Small intestine (tissue), 7 donors: ENCODE measurements at regions not wholly inside any gene's neighbourhood (a gene's known extent, or its start where the extent isn't known, plus 50 kb on each side); places are given as distances from the start of the nearest gene placed in this dataset.

Experiments
- DNase-seq, 2 donors: peaks; one replicate each; pipeline versions ENCODE4 v3.0.0 to v3.0.0-alpha.2; 2013
- FAIRE-seq: peaks from 2 replicates; lab custom pipeline; 2012; peaks lifted over from hg19 to GRCh38; lab: Jason Lieb, UNC
- H3K27ac ChIP-seq, 3 donors: one replicate each; pipeline ENCODE4 v1.5.1; 2013; ENCODE audit warnings: low read length in 2 of 3, mild to moderate bottlenecking in 2 of 3, control low read depth in 1 of 3, inconsistent platforms in 1 of 3, low read depth in 1 of 3, moderate library complexity in 1 of 3
- H3K27me3 ChIP-seq, 3 donors: one replicate each; pipeline ENCODE4 v1.6.1; 2013; ENCODE audit warnings: low read length in 3 of 3, inconsistent platforms in 1 of 3; ENCODE audit not compliant: control insufficient read depth in 3 of 3, insufficient read depth in 3 of 3
- H3K36me3 ChIP-seq, 3 donors: one replicate each; pipeline ENCODE4 v1.6.1; 2013; ENCODE audit warnings: low read length in 3 of 3, inconsistent platforms in 1 of 3, low read depth in 1 of 3, mild to moderate bottlenecking in 1 of 3, moderate library complexity in 1 of 3; ENCODE audit not compliant: control insufficient read depth in 3 of 3, insufficient read depth in 2 of 3
- H3K4me1 ChIP-seq, 3 donors: one replicate each; pipeline ENCODE4 v1.6.1; 2013; ENCODE audit warnings: low read length in 2 of 3, inconsistent platforms in 1 of 3, low read depth in 1 of 3, mild to moderate bottlenecking in 1 of 3, moderate library complexity in 1 of 3; ENCODE audit not compliant: control insufficient read depth in 3 of 3, insufficient read depth in 2 of 3
- H3K4me3 ChIP-seq, 3 donors: one replicate each; pipeline ENCODE4 v1.5.1; 2013; ENCODE audit warnings: low read length in 3 of 3, control low read depth in 1 of 3, inconsistent platforms in 1 of 3, low read depth in 1 of 3, mild to moderate bottlenecking in 1 of 3, moderate library complexity in 1 of 3
- H3K9me3 ChIP-seq, 2 donors: one replicate each; pipeline ENCODE4 v1.6.1; 2013; ENCODE audit warnings: low read depth in 1 of 2, low read length in 1 of 2; ENCODE audit not compliant: control insufficient read depth in 2 of 2, insufficient read depth in 1 of 2
- WGBS, 3 donors: extraction: QIAGEN DNeasy Blood & Tissue Kit; methylation state at CpG; one replicate each; pipeline ENCODE4 v1.1.7; 2013; 5-methylcytosine and 5-hydroxymethylcytosine counted together
- donor health status: healthy with polysubstance abuse.
- donor health status: control.
- donor health status: control.
- donor health status: Bipolar disorder and iron deficiency.
- donor health status: healthy.

GRCh38 chr1:239164451-239165180 lies 221.8 kb upstream of the CHRM3 start:
- Histone ChIP-seq H3K27ac (no peak overlapping the region), H3K27me3 (no peaks in the 10 kb centered on the region), H3K36me3 (no peaks in the 10 kb centered on the region), H3K9me3 (no peaks in the 10 kb centered on the region), H3K4me1 (no peaks in the 10 kb centered on the region), H3K4me3 (no peak overlapping the region)
- FAIRE-seq (no peak), DNase-seq (no peak)
- WGBS, 3 donors, result 67 to 90% (median 71%) methylated on average over 4 of the region's 4 CpGs

DNA sequence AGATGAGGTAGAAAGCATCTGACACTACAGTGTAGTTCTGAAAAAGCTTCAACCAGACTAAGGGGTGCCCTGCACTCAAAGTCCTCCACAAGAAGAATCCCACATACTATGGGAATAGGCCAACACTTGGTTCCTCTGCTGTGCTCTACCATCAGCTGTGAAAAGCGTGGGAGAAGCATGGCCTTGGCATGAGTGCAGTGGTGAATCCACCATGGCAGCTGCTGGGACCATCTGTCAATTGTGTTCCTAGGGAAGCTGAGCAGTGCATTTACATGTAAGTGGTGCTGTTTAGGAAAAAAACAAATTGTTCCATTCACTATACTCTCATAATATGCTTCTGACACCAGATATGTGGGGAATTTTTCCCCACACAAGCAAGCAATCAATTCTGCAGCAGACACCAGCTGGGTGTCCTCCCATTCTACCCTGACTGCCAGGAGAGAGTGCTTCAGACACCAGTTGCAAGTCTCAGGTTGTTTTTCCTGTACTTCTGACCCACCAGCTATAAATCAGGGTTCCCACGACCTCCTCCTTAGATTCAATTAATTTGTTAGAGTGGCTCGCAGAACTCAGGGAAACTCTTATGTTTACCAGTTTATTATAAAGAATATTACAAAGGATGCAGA lies 230.8 kb upstream of the CHRM3 start:
- peaks cover 0 to 3% (median 0%) of the 10 kb centered on the region in 3 donors for H3K4me1 ChIP-seq
- H3K36me3 ChIP-seq, result no peaks in the 10 kb centered on the region
- no peak overlapping the region for H3K27ac ChIP-seq
- no peaks in the 10 kb centered on the region for H3K27me3 ChIP-seq
- no peaks in the 10 kb centered on the region for H3K9me3 ChIP-seq
- no peak overlapping the region for H3K4me3 ChIP-seq
- FAIRE-seq, result no peak
- no peak for DNase-seq
- WGBS, 3 donors, result 58 to 77% (median 59%) methylated on average over 3 of the region's 3 CpGs

- no peak for DNase-seq
- H3K27ac ChIP-seq, result no peak overlapping the region
Observed at GRCh38 chr1:239151937-239152336, 234.4 kb upstream of the CHRM3 start.

DNA sequence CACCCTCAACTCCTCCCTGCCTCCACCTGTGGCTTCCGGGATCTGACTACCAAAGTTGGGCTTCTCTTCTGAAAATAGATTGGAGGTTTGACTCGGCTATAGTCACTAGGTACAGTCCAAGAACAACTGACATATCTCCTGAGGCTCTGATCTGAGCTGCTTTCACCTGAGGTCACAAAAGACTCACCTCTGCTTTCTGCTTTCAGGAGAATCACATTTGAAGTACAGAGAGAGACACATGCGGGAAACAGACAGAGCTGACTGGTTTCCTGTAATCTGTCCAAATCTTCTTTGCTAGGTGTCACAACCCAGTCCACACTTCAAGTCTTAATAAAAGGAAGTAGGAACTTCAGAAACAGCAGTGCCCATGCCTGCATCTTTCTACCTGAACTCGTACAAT lies 245.4 kb upstream of the CHRM3 start:
- no peak overlapping the region for H3K27ac ChIP-seq
- H3K36me3 ChIP-seq, result no peaks in the 10 kb centered on the region
- whole genome bisulfite sequencing, 3 donors, result 86 to 94% (median 89%) methylated on average over 4 of the region's 4 CpGs
- no peaks in the 10 kb centered on the region for H3K4me1 ChIP-seq
- H3K4me3 ChIP-seq, result no peak overlapping the region
- no peaks in the 10 kb centered on the region for H3K27me3 ChIP-seq
- DNase-seq, result no peak
- H3K9me3 ChIP-seq, result no peaks in the 10 kb centered on the region
- no peak for FAIRE-seq

More at GRCh38 chr1:239151937-239152336, 234.4 kb upstream of the CHRM3 start:
- Histone ChIP-seq H3K4me1 (peaks cover 0 to 3% (median 0%) of the 10 kb centered on the region in 3 donors), H3K36me3 (no peaks in the 10 kb centered on the region), H3K4me3 (no peak overlapping the region), H3K27me3 (no peaks in the 10 kb centered on the region), H3K9me3 (no peaks in the 10 kb centered on the region)
- no peak for FAIRE-seq
- WGBS, 3 donors, result 64 to 80% (median 69%) methylated on average over 2 of the region's 2 CpGs

GRCh38 chr1:239139801-239140200 lies 246.6 kb upstream of the CHRM3 start:
- Histone ChIP-seq H3K36me3 (no peaks in the 10 kb centered on the region), H3K27me3 (no peaks in the 10 kb centered on the region), H3K4me1 (no peaks in the 10 kb centered on the region), H3K9me3 (peaks cover 0 to 3% of the 10 kb centered on the region in 2 donors), H3K4me3 (no peak overlapping the region), H3K27ac (no peak overlapping the region)
- DNase-seq, result no peak
- FAIRE-seq, result no peak
- 68 to 75% (median 70%) methylated on average over 5 of the region's 5 CpGs for WGBS, 3 donors

GRCh38 chr1:239128541-239128940 lies 257.8 kb upstream of the CHRM3 start:
- WGBS, 3 donors, result 56 to 79% (median 69%) methylated on average over 3 of the region's 3 CpGs
- no peak for DNase-seq
- no peak for FAIRE-seq

GRCh38 chr1:239126884-239127283 lies 259.5 kb upstream of the CHRM3 start:
- WGBS, 3 donors, result 82 to 95% (median 86%) methylated on average over 3 of the region's 3 CpGs
- Histone ChIP-seq H3K9me3 (no peaks in the 10 kb centered on the region), H3K36me3 (no peaks in the 10 kb centered on the region), H3K4me1 (peaks cover 0 to 3% (median 0%) of the 10 kb centered on the region in 3 donors), H3K27me3 (no peaks in the 10 kb centered on the region), H3K27ac (no peak overlapping the region), H3K4me3 (no peak overlapping the region)
- FAIRE-seq (no peak), DNase-seq (no peak)

More at GRCh38 chr1:239128541-239128940, 257.8 kb upstream of the CHRM3 start:
- peaks cover 0 to under 1% (median 0%) of the 10 kb centered on the region in 3 donors for H3K4me1 ChIP-seq
- H3K36me3 ChIP-seq, result no peaks in the 10 kb centered on the region
- H3K27me3 ChIP-seq, result no peaks in the 10 kb centered on the region
- H3K9me3 ChIP-seq, result no peaks in the 10 kb centered on the region
- H3K27ac ChIP-seq, result no peak overlapping the region
- H3K4me3 ChIP-seq, result no peak overlapping the region

- H3K27ac ChIP-seq, result no peak overlapping the region
- DNase-seq, result no peak
- H3K36me3 ChIP-seq, result no peaks in the 10 kb centered on the region
- H3K27me3 ChIP-seq, result no peaks in the 10 kb centered on the region
- no peak for FAIRE-seq
- no peaks in the 10 kb centered on the region for H3K9me3 ChIP-seq
- H3K4me3 ChIP-seq, result no peak overlapping the region
- peaks cover 0 to 3% (median 0%) of the 10 kb centered on the region in 3 donors for H3K4me1 ChIP-seq
Observed at GRCh38 chr1:239125893-239126292, 260.5 kb upstream of the CHRM3 start.
